ENCODE measurements at regions not wholly inside any gene's neighbourhood (a gene's known extent, or its start where the extent isn't known, plus 50 kb on each side); places are given as distances from the start of the nearest gene placed in this dataset.

- Histone ChIP-seq H3K4me3 (no peak overlapping the region), H3K27me3 (no peaks in the 10 kb centered on the region), H3K36me3 (no peaks in the 10 kb centered on the region), H3K9me3 (no peaks in the 10 kb centered on the region), H3K4me1 (ENCODE audit: insufficient read depth) (no peaks in the 10 kb centered on the region), H3K27ac (no peak overlapping the region)
- TF ChIP-seq EP300 (IDR thresholded peaks at IDR 0.05) (no peak), POLR2A (IDR thresholded peaks at IDR 0.05) (no peak), CTCF (IDR thresholded peaks at IDR 0.05) (no peak)
- DNase-seq = no peak
- intact Hi-C loops (cut with DNase I) = no loop called here
- WGBS, 3 donors = 13 to 19% (median 19%) methylated on average over 1 of the region's 1 CpG
These were observed 292.8 kb upstream of the TMC3 start for GRCh38 chr15:81666839-81667238.

- peaks cover 4% of the 10 kb centered on the region for H3K27me3 ChIP-seq
- WGBS, 3 donors = 81 to 83% (median 83%) methylated on average over 5 of the region's 5 CpGs
- intact Hi-C loops (cut with DNase I) = no loop called here
- H3K9me3 ChIP-seq = no peaks in the 10 kb centered on the region
- no peak for TF ChIP-seq CTCF (IDR thresholded peaks at IDR 0.05)
- no peak for TF ChIP-seq POLR2A (IDR thresholded peaks at IDR 0.05)
- TF ChIP-seq EP300 (IDR thresholded peaks at IDR 0.05) = no peak
- no peak overlapping the region for H3K4me3 ChIP-seq
- no peak overlapping the region for H3K27ac ChIP-seq
- DNase-seq = no peak
- H3K4me1 ChIP-seq (ENCODE audit: insufficient read depth) = no peaks in the 10 kb centered on the region
- no peaks in the 10 kb centered on the region for H3K36me3 ChIP-seq
These were observed 287.0 kb upstream of the TMC3 start for GRCh38 chr15:81660976-81661375.

GRCh38 chr15:81653259-81653658, 279.2 kb upstream of the TMC3 start:
- no peak for DNase-seq
- Histone ChIP-seq H3K9me3 (peaks cover 0 to 4% of the 10 kb centered on the region in 2 donors), H3K27ac (no peak overlapping the region), H3K36me3 (no peaks in the 10 kb centered on the region), H3K4me1 (ENCODE audit: insufficient read depth) (no peaks in the 10 kb centered on the region), H3K27me3 (peaks cover 4% of the 10 kb centered on the region), H3K4me3 (no peak overlapping the region)
- TF ChIP-seq EP300 (IDR thresholded peaks at IDR 0.05) = no peak
- no peak for TF ChIP-seq CTCF (IDR thresholded peaks at IDR 0.05)
- TF ChIP-seq POLR2A (IDR thresholded peaks at IDR 0.05) = no peak
- intact Hi-C loops (cut with DNase I) = no loop called here
- 78 to 89% (median 79%) methylated on average over 2 of the region's 2 CpGs for WGBS, 3 donors

- DNase-seq = no peak
- Histone ChIP-seq H3K36me3 (no peaks in the 10 kb centered on the region), H3K9me3 (no peaks in the 10 kb centered on the region), H3K27ac (no peak overlapping the region), H3K27me3 (no peaks in the 10 kb centered on the region), H3K4me3 (no peak overlapping the region), H3K4me1 (ENCODE audit: insufficient read depth) (no peaks in the 10 kb centered on the region)
- no peak for TF ChIP-seq EP300 (IDR thresholded peaks at IDR 0.05)
- WGBS, 3 donors = 83 to 88% (median 87%) methylated on average over 9 of the region's 9 CpGs
- intact Hi-C loops (cut with DNase I) = no loop called here
These were observed 271.5 kb upstream of the TMC3 start for GRCh38 chr15:81645470-81645869.

GRCh38 chr15:81643771-81644170, 269.8 kb upstream of the TMC3 start:
- DNase-seq = no peak
- Histone ChIP-seq H3K27me3 (no peaks in the 10 kb centered on the region), H3K27ac (no peak overlapping the region), H3K36me3 (no peaks in the 10 kb centered on the region), H3K4me3 (no peak overlapping the region), H3K4me1 (ENCODE audit: insufficient read depth) (no peaks in the 10 kb centered on the region), H3K9me3 (no peaks in the 10 kb centered on the region)
- WGBS, 3 donors = 70 to 74% (median 73%) methylated on average over 4 of the region's 4 CpGs
- intact Hi-C loops (cut with DNase I) = no loop called here
- TF ChIP-seq EP300 (IDR thresholded peaks at IDR 0.05) (no peak), POLR2A (IDR thresholded peaks at IDR 0.05) (no peak), CTCF (IDR thresholded peaks at IDR 0.05) (no peak)
